ENCODE measurements at regions not wholly inside any gene's neighbourhood (a gene's known extent, or its start where the extent isn't known, plus 50 kb on each side); places are given as distances from the start of the nearest gene placed in this dataset.

DNA sequence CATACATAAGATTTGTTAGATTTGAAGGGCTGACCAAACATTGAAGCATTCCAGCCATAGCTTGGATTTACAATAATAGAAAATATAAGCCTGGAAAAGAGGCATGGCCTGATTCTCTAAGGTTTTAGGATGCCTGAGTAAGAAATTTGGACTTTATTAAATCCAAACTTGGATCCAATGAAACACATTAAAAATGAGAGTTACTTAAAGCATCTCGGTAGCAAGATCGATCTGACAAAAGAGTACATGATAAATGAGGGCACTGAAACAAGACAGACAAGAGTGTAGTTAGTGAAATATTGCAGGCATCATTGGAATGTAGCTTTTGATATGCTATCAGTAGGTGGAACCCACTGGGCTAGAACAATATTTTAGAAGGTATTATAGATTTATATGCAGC is 855.7 kb upstream of the DPPA4 start:
- no peak for DNase-seq (ENCODE audit: insufficient read length, low spot score)
- FAIRE-seq: no peak
- no peak for TF ChIP-seq POLR2A (IDR thresholded peaks at IDR 0.05; ENCODE audit: low read depth, low read length)

DNA sequence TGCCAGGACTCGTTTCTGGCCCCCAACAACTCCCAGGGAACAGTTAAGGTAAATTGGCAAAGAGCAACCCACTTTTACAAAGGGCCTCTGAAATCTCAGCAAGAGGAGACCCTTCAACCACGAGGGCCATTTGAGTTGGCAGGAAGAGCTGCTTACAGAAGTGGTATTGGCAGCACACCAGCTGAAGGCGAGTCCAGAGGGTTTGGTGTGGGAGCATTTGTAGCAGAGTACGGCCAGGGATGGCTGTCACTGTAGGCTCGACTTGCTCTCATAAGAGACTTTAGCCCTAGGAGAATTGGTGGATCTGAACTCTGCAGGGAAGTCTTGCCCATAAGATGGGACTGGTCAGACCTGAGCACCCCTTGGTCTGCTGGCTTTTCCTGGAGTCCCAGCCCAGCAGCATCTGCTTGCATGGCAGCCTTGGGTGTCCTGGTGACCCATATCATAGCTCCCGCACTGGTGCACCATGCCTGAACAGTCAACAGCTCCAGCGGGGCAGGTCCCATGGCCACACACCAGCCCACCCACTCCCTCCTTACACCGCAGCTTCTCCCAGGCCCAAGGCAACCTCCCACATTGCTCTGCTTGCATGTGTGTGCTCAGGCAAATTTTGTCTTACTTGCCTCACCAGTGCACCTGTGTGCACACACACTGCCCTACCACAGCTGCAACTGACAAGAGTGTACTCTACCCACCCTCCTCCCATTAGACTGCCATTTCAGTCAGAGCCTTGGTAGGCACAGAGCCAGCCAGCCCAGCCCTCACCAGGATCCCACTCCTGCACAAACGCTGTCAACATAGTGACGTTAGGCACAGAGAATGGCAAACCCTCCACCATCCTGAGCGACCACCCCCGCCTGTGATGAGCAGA is 861.6 kb upstream of the DPPA4 start:
- FAIRE-seq (no peak), DNase-seq (ENCODE audit: insufficient read length, low spot score) (no peak)
- no peak for TF ChIP-seq POLR2A (IDR thresholded peaks at IDR 0.05; ENCODE audit: low read depth, low read length)

DNA sequence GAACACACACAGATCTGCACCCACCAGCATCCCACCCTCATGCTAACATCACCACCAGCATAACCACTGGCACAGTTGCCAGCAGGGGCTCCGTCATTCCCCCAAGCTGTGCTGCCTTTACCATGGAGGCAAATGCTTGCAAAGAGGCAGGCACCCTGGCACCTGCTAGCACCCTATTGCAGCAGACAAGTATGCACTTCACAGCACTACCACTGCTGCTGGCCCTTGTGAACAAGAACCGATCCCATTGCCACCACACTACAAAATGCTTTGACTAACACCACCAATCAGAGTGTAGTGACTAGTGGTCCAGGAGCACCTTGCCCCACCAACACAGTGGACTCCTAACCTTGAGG is 862.2 kb upstream of the DPPA4 start:
- DNase-seq (ENCODE audit: insufficient read length, low spot score) (no peak), FAIRE-seq (no peak)
- TF ChIP-seq POLR2A (IDR thresholded peaks at IDR 0.05; ENCODE audit: low read depth, low read length): no peak

DNA sequence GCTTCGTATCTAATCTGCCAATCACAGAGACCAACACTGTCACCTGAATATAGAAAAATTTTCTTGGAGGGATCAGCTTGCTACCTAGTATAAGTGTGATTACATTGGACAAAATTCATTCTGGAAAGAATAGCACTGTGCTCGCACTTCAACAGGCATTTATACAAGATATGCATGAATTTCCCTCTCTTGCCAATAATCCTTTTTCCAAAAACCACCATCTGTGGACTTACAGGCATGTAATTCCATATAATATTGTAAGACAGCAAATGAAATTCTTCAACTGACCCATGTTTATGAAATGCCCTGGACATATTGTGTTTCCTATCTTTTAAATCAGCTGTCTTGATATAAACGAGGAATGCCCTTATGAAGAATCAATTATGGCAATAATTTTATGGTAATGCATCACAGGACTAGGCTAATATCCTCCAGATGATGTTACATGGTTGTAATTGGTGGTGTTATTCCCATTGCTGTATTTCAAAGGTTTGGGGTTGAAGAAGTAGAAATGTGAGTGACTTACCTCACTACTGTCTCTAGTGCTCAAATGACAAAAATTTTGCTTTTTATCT is 861.4 kb upstream of the NECTIN3 start:
- no peak for TF ChIP-seq POLR2A (IDR thresholded peaks at IDR 0.05; ENCODE audit: low read depth, low read length)
- FAIRE-seq (no peak), DNase-seq (ENCODE audit: insufficient read length, low spot score) (no peak)

DNA sequence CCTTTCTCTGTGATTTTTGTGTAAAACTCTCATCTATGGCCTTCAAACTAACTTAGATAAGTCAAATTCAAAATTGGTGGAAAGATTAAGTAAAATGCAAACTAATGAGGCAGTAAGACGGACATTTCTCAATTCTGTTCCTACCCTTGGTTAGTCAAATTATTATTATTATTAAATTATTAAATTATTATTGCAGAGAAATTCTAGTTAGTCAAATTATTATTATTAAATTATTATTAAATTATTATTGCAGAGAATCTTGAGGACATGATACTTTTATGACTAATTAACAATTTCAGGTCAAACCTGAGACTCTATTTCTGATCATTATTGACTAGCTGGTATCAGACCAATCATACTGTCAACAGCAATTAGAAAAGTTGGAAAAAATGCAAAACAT is 845.0 kb upstream of the NECTIN3 start:
- TF ChIP-seq POLR2A (IDR thresholded peaks at IDR 0.05; ENCODE audit: low read depth, low read length): no peak
- FAIRE-seq: no peak
- no peak for DNase-seq (ENCODE audit: insufficient read length, low spot score)

DNA sequence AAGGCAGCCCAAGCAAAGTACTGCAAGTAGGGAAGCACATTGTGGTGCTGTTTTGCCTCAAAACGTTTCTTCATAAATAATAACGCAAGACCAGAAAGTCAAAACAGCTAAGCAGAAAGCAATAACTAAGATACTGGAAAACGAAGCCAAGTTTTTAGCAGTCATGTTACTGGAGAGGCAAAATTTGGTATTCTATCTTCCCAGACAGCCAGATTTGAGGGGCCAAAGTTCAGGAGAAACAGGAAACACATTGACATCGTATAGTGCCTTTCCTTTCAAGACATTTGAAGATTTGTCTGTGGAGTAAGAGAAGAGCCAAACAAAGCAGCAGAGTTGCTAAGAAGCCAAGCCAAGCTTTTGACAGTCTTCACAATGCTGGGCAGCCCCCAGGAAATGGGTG is 843.6 kb upstream of the NECTIN3 start:
- DNase-seq (ENCODE audit: insufficient read length, low spot score): no peak
- FAIRE-seq: no peak
- TF ChIP-seq POLR2A (IDR thresholded peaks at IDR 0.05; ENCODE audit: low read depth, low read length): no peak

DNA sequence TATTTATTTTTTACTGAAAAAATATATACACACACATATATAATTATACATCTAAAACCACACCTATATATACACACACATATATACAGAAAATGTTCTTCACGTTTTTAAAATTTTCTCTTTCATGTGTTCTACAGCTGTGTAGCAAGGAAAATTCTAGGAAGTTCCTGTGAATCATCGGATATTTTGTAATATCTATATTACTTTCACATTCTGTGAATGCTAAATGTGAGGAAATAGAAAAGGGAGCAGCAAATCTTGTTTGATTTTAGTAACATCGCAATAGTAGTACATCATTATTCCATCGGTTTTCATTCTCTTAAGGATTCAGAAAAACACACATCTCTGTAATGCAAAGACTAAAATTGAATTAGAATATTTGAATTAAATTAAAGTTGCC is 836.8 kb upstream of the NECTIN3 start:
- DNase-seq (ENCODE audit: insufficient read length, low spot score) (no peak), FAIRE-seq (no peak)
- TF ChIP-seq POLR2A (IDR thresholded peaks at IDR 0.05; ENCODE audit: low read depth, low read length): no peak

DNA sequence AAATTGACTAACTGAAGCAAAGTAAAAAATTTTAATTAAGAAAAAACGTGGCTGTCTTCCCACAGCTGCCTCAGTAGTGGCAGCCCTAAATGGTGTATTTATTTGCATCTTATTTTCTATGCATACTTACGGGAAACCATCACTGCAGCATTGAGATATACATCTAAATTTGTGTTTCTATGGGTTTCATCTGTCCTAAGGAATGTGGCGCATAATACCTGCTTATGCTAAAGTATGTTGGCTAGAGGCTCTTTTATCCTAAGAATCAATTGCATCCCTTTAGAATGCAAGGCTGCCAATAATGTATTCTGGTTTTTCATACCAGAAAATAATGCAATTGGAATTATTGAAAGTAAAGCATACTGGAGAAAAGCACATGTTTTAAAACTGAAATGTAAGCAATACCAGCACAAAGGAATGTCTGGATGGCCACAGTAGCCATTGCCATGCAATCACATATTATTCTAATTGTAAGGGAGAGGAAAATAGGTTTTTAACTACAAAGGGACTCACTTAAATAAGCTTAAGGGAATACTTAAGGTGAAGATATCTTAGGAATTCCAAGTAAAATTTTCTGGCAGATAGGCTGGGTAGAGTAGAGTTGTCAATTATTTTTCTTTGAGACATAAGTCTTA is 834.5 kb upstream of the NECTIN3 start:
- no peak for TF ChIP-seq POLR2A (IDR thresholded peaks at IDR 0.05; ENCODE audit: low read depth, low read length)
- DNase-seq (ENCODE audit: insufficient read length, low spot score) (no peak), FAIRE-seq (no peak)

DNA sequence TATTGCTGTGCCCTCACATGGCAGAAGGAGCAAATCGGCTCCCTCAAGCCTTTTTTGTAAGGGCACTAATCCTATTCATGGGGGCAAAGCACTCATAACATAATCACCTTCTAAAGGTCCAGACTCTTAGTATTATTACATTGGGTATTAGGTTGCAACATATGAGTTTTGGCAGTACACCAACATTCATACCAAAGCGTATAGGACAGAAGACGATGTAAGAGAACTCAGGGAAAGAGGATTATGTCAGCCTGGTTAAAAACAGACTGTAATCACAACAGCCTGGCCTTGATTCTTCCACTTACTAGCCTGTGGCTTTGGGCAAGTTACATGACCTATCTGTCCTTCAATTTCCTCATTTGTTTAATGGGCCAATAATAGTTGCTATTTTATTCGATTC is 828.5 kb upstream of the NECTIN3 start:
- no peak for DNase-seq (ENCODE audit: insufficient read length, low spot score)
- TF ChIP-seq POLR2A (IDR thresholded peaks at IDR 0.05; ENCODE audit: low read depth, low read length): no peak
- FAIRE-seq: no peak

DNA sequence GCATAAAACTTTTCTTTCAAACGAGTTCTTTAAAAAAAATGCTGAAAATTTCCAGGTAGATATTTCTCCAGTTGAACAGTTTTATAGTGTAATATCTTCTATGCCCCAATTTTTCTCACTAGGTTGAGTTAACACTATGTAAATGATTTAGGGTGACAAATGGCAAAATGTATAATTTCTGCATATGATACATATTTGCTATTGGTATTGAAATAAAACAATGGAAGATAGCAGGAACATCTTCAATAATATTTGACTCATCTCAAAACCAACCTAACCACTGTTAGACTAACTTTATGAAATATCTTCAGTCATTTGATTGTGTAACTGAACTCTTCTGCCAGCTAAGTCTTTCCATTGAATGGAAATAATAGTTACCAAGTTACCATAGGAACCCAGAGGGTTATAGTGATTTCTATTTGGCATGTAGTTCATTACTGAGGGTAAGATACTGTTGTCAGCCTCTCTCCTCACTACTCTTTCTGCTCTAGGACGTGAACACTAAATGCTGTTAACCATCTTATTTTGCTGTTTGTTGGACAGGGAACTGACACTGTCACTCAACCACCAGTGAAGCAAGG is 824.7 kb upstream of the NECTIN3 start:
- TF ChIP-seq POLR2A (IDR thresholded peaks at IDR 0.05; ENCODE audit: low read depth, low read length): no peak
- DNase-seq (ENCODE audit: insufficient read length, low spot score) (no peak), FAIRE-seq (no peak)

DNA sequence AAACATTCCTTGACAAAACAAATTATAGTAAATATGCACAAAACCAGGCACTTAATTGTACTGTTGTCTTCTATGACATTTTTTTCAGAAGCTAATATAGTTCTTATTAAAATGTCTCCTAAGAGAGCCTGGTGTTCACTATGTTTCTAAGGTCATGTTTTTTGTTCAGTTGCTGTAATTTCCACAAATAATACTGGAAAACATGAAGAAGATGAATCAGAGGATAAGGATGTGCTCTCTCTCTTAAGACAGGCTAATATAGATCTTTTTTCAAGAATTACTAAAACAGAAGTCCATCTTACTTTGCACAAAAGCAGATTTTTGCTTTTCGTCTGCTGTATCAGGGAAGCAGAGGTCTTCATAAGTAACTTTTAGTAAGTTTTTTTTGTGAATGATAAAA is 823.0 kb upstream of the NECTIN3 start:
- TF ChIP-seq POLR2A (IDR thresholded peaks at IDR 0.05; ENCODE audit: low read depth, low read length): no peak
- no peak for DNase-seq (ENCODE audit: insufficient read length, low spot score)
- FAIRE-seq: no peak

DNA sequence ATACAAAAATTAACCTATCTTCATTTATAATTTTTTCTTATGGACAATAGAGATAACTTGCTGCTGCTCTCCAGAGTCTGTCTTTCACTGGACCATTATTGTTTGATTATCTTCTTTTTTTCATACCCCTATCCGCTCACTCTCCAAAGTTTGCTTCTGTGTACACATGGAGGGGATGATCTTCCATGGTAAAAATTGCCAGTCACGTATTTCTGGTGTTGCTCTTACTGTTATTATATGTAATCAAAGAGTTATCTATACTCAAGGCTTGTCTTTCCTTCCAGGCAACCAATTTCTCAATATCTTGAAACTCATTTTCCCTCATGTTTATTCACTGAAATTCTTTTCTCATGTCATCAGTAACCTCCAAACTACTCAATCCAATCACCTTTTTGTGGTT is 817.8 kb upstream of the NECTIN3 start:
- FAIRE-seq: no peak
- TF ChIP-seq POLR2A (IDR thresholded peaks at IDR 0.05; ENCODE audit: low read depth, low read length): no peak
- no peak for DNase-seq (ENCODE audit: insufficient read length, low spot score)

DNA sequence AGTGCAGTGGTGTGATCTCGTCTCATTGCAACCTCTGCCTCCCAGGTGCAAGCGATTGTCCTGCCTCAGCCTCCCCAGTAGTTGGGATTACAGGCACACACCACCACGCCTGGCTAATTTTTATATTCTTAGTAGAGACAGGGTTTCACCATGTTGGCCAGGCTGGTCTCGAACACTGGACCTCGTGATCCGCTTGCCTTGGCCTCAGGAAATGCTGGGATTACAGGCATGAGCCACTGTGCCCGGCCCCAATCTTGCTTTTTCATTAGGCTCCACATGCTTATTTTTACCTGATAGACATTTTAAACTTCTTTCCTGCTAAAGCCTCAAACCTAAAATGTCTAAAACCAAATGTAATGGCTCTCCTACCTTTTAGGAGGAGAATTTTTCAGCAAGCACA is 817.0 kb upstream of the NECTIN3 start:
- TF ChIP-seq POLR2A (IDR thresholded peaks at IDR 0.05; ENCODE audit: low read depth, low read length): no peak
- DNase-seq (ENCODE audit: insufficient read length, low spot score) (no peak), FAIRE-seq (no peak)

DNA sequence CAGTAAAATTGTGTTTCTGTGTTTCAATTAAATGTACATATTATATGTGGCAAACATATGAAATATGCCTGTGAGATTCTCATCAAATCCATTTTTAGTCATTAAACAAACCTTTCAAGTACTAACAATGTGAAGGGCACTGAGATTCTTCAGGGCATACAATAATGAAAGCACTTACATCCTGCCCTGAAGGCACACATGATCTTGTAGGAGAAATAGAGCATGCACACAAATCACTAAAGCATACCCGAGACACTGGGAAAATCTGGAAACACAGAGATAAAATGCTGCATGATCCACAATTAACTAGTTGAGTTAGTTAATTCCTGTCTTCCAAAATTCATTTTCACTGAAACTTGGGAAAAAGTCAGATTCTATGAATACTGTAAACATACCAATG is 810.5 kb upstream of the NECTIN3 start:
- no peak for FAIRE-seq
- TF ChIP-seq POLR2A (IDR thresholded peaks at IDR 0.05; ENCODE audit: low read depth, low read length): no peak
- DNase-seq (ENCODE audit: insufficient read length, low spot score): no peak

DNA sequence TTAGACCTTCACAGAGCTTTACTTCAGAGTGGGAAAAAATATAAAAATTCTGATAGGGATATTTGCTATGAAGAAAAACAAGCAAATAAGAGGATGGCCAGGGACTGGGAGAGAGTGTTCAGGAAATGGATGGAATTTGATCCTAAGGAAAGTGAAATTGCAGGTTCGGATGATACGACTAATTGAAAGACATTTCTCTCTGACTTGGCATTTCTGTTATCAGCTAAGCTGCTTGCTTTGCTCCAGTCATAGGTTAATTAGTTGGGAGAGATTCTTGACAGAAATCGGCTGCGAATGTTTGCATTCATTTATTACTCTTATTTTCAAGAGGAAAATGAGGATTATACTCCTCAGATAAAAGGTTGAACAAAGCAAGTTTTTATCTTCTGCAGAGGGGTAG is 808.7 kb upstream of the NECTIN3 start:
- no peak for TF ChIP-seq POLR2A (IDR thresholded peaks at IDR 0.05; ENCODE audit: low read depth, low read length)
- no peak for DNase-seq (ENCODE audit: insufficient read length, low spot score)
- FAIRE-seq: no peak

All from H54 (cell line).